Heart right ventricle (tissue), 16 donors: ENCODE measurements at regions not wholly inside any gene's neighbourhood (a gene's known extent, or its start where the extent isn't known, plus 50 kb on each side); places are given as distances from the start of the nearest gene placed in this dataset.
"Not testable (repeated sequence)": the region's sequence is repeated elsewhere in the genome, so short reads cannot be mapped to it uniquely, and the experiment has no call there.

Source experiments
- ATAC-seq, 8 donors: fragments of 200-7000 bp; cut with Tn5 transposase; one replicate each; pipeline ENCODE4 v1.9.1; 2020; ENCODE audit warnings: mild to moderate bottlenecking in 8 of 8, moderate library complexity in 8 of 8, moderate number of reproducible peaks in 1 of 8
- DNase-seq, 2 donors: peaks; one replicate each; pipeline ENCODE4 v3.0.0-alpha.2; 2020
- H3K27ac ChIP-seq, 10 donors: fragments of 200-600 bp; sonication (generic) in 2 of 10; one replicate each; pipeline versions ENCODE4 v1.5.0 to v1.8.0; 2020 to 2022; ENCODE audit warnings: mild to moderate bottlenecking in 3 of 10
- H3K27me3 ChIP-seq, 7 donors: fragments of 200-600 bp; one replicate each; pipeline ENCODE4 v1.8.0; 2021 to 2022; ENCODE audit warnings: mild to moderate bottlenecking in 2 of 7
- H3K36me3 ChIP-seq, 9 donors: fragments of 200-600 bp; sonication (generic) in 1 of 9; one replicate each; pipeline versions ENCODE4 v1.5.0 to v1.8.0; 2020 to 2022; ENCODE audit warnings: mild to moderate bottlenecking in 2 of 9
- H3K4me1 ChIP-seq, 9 donors: fragments of 200-600 bp; sonication (generic) in 1 of 9; one replicate each; pipeline versions ENCODE4 v1.5.0 to v1.8.0; 2020 to 2022; ENCODE audit warnings: mild to moderate bottlenecking in 4 of 9
- H3K4me3 ChIP-seq, 10 donors: fragments of 200-600 bp; sonication (generic) in 2 of 10; one replicate each; pipeline versions ENCODE4 v1.5.0 to v1.8.0; 2020 to 2022; ENCODE audit warnings: mild to moderate bottlenecking in 7 of 10, moderate library complexity in 2 of 10
- H3K9me3 ChIP-seq, 11 donors: fragments of 200-600 bp in 10 of 11; sonication (generic) in 2 of 11; one replicate each; pipeline versions ENCODE4 v1.5.0 to v1.8.0; 2013 to 2022; ENCODE audit warnings: mild to moderate bottlenecking in 2 of 11, control low read depth in 1 of 11, moderate library complexity in 1 of 11
- WGBS, 2 donors: extraction: QIAGEN DNeasy Blood & Tissue Kit; methylation state at CpG; one replicate each; pipeline ENCODE4 v1.1.7; 2013; ENCODE audit warnings: inconsistent platforms in 1 of 2; 5-methylcytosine and 5-hydroxymethylcytosine counted together
- intact Hi-C, 10 donors: fragments of 100-400 bp; cut with DNase I; formaldehyde crosslinking; loops; one replicate each; pipeline versions ENCODE4 v1.11.1 to v1.14.2; 2022
- TF ChIP-seq, protein P1 (sequence below), 9 donors: fragments of 200-600 bp; sonication (generic) in 2 of 9; IDR thresholded peaks; one replicate each; pipeline versions ENCODE4 v1.5.0 to v1.8.0; 2021 to 2022; ENCODE audit warnings: antibody characterized with exemption in 9 of 9, mild to moderate bottlenecking in 5 of 9, moderate library complexity in 1 of 9
- donor health status: Arrhythmogenic right ventricular cardiomyopathy.
- donor health status: ischemic (EF 13 %, LVEDD 7.1; RV severe dilation, severe dysfunction).
- donor health status: healthy with polysubstance abuse.
- donor health status: DM: no; HTN: yes; CAD: no.
- donor health status: DM: no; HTN: no; CAD: no.
- donor health status: ischemic (EF 25% LVEDD 6.9; RV normal size, moderate dysfunction).
- donor health status: ischemic (EF 25% LVEDD 5.7; RV mildly dilated, moderate dysfunction).
- donor health status: healthy.
- donor health status: DM: yes; HTN: yes; CAD: no.
- donor health status: Ischemic cardiomyopathy.
- donor health status: ischemic (EF 35%, LVEDD 5.7; RV mildly dilated, moderate dysfunction).
- donor health status: nonischemic (EF 11% LVEDD 7.7; RV severe dilation, severe dysfunction).
- donor health status: DM: yes; HTN: yes; CAD: no.
- donor health status: PGD.
- donor health status: ischemic (EF 29% LVEDD 5.4; RV normal size, mild dysfunction).
- donor health status: nonischemic (EF 23%, LVEDD 6.1; RV moderate dilation, normal function).

DNA sequence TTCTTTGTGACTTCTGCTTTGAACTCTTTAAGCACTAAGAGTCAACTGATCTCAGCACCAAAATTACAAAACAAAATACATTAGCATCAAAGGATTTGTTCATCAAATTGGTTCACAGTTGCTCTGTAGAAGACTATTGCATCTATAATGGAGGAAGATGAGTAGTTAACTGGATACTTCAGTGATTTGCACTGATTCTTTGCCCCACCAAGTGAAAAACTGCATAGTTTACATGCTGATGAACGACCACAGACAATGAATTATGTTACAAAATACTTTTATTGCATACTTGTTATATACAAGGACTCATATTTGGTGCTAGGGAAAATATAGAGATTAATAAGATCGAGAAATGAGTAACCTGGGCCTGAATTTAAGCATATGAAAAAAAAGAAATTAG lies 107.2 kb downstream of the SCG2 start:
- Histone ChIP-seq H3K4me1 (no peaks in the 10 kb centered on the region), H3K4me3 (no peak overlapping the region), H3K36me3 (no peaks in the 10 kb centered on the region), H3K9me3 (peaks cover 0 to 7% (median 0%) of the 10 kb centered on the region in 11 donors), H3K27ac (no peak overlapping the region), H3K27me3 (no peaks in the 10 kb centered on the region)
- TF ChIP-seq, protein P1, sequence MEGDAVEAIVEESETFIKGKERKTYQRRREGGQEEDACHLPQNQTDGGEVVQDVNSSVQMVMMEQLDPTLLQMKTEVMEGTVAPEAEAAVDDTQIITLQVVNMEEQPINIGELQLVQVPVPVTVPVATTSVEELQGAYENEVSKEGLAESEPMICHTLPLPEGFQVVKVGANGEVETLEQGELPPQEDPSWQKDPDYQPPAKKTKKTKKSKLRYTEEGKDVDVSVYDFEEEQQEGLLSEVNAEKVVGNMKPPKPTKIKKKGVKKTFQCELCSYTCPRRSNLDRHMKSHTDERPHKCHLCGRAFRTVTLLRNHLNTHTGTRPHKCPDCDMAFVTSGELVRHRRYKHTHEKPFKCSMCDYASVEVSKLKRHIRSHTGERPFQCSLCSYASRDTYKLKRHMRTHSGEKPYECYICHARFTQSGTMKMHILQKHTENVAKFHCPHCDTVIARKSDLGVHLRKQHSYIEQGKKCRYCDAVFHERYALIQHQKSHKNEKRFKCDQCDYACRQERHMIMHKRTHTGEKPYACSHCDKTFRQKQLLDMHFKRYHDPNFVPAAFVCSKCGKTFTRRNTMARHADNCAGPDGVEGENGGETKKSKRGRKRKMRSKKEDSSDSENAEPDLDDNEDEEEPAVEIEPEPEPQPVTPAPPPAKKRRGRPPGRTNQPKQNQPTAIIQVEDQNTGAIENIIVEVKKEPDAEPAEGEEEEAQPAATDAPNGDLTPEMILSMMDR (IDR thresholded peaks at IDR 0.05) = no peak
- no peak for DNase-seq
- ATAC-seq = no peak
- intact Hi-C loops = no loop called here
- 69 to 72% methylated on average over 2 of the region's 2 CpGs for WGBS, 2 donors

DNA sequence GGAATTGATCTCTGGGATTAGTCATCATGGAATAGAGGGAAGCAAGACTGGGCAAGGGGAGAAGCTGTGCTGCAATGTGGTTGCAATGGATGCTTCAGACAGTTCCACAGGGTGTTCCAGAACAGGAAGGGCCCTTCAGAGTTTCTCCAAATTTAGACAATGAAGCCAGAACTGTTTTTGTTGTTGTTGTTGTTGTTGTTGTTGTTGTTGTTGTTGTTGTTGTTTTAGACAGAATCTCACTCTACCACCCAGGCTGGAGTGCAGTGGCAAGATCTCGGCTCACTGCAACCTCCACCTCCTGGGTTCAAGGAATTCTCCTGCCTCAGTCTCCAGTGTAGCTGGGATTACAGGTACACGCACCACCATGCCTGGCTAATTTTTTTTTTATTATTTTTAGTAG lies 105.3 kb downstream of the SCG2 start:
- DNase-seq, H3K27me3 ChIP-seq, ATAC-seq, H3K36me3 ChIP-seq, H3K9me3 ChIP-seq, intact Hi-C loops, H3K27ac ChIP-seq, H3K4me3 ChIP-seq, H3K4me1 ChIP-seq: not testable (repeated sequence)
- 83 to 94% methylated on average over 2 of the region's 2 CpGs for WGBS, 2 donors

DNA sequence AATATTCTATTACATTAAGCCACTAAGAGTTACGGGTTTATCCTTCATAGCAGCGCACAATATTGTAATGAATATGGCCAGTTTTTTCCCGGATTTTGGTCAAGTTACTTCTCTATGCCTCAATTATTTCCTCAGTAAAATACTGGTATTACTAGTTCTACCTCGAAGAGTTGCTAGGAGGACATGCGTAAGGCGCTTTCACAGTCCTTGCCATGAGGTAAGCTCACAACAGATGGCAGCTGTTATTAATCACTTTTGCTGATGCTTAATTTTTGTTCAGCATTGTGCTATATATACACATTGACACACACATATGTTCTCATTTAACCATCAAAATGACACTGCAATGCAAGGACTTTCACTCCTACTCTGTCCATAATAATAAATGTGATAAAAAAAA lies 101.5 kb downstream of the SCG2 start:
- Histone ChIP-seq H3K4me1 (no peaks in the 10 kb centered on the region), H3K4me3 (no peak overlapping the region), H3K9me3 (peaks cover 0 to 7% (median 0%) of the 10 kb centered on the region in 11 donors), H3K27me3 (no peaks in the 10 kb centered on the region), H3K36me3 (no peaks in the 10 kb centered on the region), H3K27ac (no peak overlapping the region)
- 89 to 92% methylated on average over 6 of the region's 6 CpGs for WGBS, 2 donors
- intact Hi-C loops = no loop called here
- ATAC-seq = no peak
- DNase-seq = no peak
- TF ChIP-seq, protein P1 (IDR thresholded peaks at IDR 0.05) = no peak

DNA sequence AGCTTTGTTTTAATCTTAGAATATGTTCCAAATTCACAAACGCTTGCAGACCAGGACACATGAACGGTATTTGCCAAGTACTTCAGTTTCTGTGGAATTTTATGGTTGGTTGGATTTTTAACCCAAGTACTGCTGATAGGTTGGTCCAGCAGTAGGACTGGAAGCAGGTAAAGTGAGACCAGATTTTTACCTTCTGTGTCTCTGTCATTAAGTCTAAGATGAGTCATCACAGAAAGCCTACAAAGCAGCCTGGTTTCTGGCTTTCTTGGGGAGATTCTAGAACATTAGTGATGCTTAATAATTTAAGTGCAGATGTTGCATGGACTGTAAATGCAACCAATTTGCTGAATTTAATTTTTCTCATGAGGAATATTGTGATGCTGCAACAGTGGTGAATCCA lies 100.5 kb downstream of the SCG2 start:
- H3K27ac ChIP-seq = no peak overlapping the region
- peaks cover 0 to 7% (median 0%) of the 10 kb centered on the region in 11 donors for H3K9me3 ChIP-seq
- DNase-seq (no peak), ATAC-seq (no peak)
- intact Hi-C loops = no loop called here
- H3K4me3 ChIP-seq = no peak overlapping the region
- no peaks in the 10 kb centered on the region for H3K27me3 ChIP-seq
- H3K4me1 ChIP-seq = no peaks in the 10 kb centered on the region
- WGBS, 2 donors = 64 to 75% methylated on average over 2 of the region's 2 CpGs
- no peaks in the 10 kb centered on the region for H3K36me3 ChIP-seq
- TF ChIP-seq, protein P1 (IDR thresholded peaks at IDR 0.05) = no peak

DNA sequence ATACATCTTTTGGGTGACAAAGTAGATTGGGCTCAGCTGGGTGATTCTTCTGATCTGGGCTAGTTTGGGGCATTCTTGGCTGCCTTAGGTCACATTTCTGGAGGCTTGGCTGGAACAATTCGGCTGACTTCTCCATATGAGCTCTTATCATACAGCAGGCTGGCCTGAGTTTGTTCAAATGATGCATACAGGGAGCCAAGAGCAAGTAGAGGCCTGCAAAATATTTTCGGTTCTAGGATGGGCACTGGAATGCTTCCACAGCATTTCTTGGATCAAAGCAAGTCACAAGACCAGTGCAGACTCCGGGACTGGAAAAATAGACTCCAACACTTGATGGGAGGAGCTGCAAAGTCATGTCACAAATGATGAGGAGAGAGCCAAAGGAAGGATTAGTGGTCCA lies 98.4 kb downstream of the SCG2 start:
- Histone ChIP-seq H3K36me3 (no peaks in the 10 kb centered on the region), H3K4me3 (no peak overlapping the region), H3K27ac (no peak overlapping the region), H3K27me3 (no peaks in the 10 kb centered on the region), H3K9me3 (peaks cover 0 to 7% (median 0%) of the 10 kb centered on the region in 11 donors), H3K4me1 (no peaks in the 10 kb centered on the region)
- ATAC-seq (no peak), DNase-seq (no peak)
- TF ChIP-seq, protein P1 (IDR thresholded peaks at IDR 0.05) = no peak
- intact Hi-C loops = no loop called here
- 46 to 51% methylated on average over 3 of the region's 3 CpGs for WGBS, 2 donors
